COLO829 (cell line): ENCODE measurements at regions not wholly inside any gene's neighbourhood (a gene's known extent, or its start where the extent isn't known, plus 50 kb on each side); places are given as distances from the start of the nearest gene placed in this dataset.

Experiments
- DNase-seq: peaks from one replicate; pipeline ENCODE4 v3.0.0; 2012; ENCODE audit warnings: low spot score

DNA sequence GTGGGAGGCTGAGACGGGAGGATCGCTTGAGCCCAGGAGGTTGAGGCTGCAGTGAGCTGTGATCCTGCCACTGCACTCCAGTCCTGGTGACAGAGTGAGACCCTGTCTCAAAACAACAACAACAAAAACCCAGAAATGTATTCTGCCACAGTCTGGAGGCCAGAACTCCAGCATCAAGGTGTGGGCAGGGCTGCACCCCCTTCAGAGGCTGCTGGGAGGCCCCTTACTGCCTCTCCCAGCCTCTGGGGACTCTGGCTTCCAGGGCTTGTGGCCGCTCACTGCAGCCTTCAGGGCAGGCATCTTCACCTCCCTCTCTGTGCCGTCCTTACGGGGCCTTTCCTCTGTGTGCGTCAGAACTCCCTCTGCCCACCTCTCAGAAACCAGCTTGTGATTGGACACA, 209.4 kb upstream of the GSE1 start:
- DNase-seq: no peak

DNA sequence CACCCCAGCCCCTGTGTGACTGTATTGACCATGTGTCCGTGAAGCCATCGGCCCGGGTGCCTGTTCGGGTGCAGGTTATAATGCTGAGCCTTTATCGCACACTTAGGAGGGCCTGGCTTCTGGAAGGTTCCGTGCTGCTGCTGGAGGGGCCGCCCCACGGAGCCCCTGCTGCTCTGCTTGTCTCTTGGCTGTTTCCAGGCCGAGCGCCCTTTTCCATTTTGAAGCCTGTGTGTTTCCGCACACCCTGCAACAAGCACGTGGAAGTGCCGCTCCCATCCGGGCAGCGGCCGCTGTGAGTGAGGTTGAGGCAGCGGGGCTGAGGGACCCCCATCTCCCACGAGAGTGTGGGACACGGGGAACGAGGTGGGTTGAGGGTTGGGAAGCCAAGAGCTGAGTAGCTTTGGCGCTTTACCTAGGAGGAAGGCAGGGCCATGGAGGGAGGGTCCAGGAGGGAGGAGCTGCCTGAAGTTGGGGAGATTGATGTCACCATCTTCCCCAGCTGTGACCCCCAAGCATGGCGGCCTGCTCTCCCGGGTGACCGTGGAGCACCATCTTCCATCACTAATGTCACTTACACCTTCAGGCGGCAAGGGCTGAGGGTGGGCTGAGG, 200.1 kb upstream of the GSE1 start:
- DNase-seq: no peak

- DNase-seq: no peak
Measured at GRCh38 chr16:85413691-85414663, 199.1 kb upstream of the GSE1 start.

GRCh38 chr16:85415196-85416090, 197.7 kb upstream of the GSE1 start:
- DNase-seq: no peak

GRCh38 chr16:85416228-85417109, 196.7 kb upstream of the GSE1 start:
- DNase-seq: peak; percentile 47

DNA sequence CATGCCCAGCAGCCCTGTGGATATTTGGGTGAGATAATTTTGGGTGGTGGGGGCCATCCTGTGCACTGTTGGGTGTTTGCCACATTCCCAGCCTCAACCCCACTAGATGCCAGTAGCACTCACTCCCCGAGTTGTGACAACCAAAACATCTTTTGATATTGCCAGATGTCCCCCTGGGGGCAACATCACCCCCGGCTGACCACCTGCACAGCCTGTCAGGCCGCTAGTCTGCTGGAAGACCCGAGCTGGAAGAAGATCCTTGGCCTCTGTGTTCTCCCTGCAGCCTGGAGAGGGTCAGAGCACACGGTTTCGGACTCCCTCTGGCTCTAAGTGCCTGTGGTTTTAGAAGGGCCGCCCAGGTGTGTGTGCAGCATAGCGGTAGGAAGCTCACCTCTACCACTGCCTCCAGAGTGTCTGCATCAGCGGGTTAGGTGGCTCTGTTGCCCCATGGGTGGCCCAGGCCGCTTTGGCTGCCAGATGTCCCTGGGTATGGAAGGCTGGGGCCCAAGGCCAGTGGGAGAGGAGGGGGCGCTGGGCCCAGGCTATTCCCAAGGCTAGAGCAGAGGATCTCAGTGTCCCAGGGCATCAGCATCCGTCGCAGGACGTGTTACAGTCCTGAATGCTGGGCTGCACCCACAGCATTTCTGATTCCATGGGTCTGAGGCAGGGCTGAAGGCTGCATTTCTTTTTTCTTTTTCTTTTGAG, 195.8 kb upstream of the GSE1 start:
- no peak for DNase-seq

GRCh38 chr16:85418978-85419491, 194.1 kb upstream of the GSE1 start:
- DNase-seq: no peak

- DNase-seq: no peak
Measured at GRCh38 chr16:85419503-85420408, 193.4 kb upstream of the GSE1 start.

- peak; percentile 59 for DNase-seq
Measured at GRCh38 chr16:85420501-85421337, 192.4 kb upstream of the GSE1 start.

DNA sequence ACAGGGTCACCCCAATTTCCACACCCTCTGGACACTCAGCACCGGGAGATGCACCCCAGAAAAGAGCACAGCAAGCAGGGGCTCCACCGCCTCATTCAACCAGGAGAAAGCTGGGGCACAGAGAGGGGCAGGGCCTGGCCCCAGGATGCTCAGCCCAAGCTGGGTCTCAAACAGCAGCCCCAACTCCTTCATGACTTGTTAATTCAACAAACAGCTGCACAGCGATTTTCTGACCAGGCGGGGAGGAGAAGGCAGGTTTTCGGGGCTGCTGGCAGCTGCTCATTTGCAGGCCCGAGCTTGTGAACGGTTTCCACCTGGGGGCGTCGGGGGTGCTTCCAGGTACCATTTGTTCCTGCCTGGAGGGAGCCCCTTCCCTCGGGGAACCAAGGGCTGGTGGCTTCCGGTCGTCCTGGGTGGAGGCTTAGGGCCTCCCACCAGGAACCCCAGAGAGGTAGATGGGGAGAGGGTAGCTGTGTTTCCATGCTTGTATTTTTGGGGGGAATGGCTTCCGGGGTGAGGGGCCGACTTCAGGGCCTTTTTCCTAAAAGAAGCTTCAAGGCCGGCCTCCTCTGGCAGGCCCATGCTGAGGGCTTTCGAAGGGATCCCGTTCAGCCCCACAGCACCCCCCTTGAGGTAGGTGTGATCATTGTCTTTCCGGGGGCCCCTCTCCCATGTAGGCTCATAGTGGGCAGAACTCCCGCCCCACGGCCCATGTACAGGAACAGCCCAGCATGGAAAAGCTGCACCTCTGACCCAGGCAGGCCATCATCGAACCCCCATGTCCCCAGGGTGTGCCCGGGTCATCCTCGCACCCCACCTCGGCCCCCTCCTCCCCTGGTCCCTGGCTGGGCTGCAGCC, 191.6 kb upstream of the GSE1 start:
- DNase-seq: no peak

GRCh38 chr16:85422196-85422631, 190.9 kb upstream of the GSE1 start:
- DNase-seq: no peak

GRCh38 chr16:85422632-85423550, 190.2 kb upstream of the GSE1 start:
- DNase-seq: no peak

- no peak for DNase-seq
Measured at GRCh38 chr16:85423631-85424030, 189.5 kb upstream of the GSE1 start.

DNA sequence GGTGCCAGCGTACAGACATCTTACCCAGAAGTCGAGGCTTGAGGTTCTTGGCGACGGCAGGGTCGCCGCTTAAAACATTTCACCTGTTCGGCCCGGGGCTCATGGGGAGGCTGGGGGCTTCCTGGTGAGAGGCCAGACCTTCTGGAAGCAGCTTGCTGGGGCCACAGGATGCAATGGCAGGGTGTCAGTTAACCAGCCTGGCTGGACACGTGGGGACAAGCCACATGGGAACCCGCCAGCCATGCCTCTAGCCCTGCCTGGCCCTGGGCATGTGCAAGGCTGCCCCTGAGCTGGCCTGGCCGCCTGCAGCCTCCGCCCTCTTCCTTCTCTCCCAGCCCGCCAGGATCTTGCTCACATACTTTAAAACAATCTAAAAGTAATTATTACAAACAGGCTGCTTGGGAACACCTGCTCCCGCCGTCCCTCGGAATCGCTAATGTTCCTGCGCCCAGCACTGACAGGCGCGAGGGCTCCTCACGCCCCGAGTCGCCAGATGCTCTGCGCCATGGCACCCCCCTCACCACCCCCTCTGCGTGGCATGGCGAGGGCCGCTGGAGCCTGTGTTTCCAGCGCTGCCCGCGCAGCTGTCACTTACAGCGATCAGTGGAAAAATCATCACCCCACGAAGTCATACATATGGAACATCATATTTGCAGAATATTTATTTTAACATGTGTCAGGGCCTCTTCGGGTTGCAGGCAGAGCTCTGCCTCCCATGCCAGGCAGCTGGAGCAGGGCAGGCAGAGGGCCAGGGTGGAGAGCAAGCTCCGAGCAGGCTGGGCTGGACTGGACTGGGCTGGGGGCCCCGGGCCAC, 188.7 kb upstream of the GSE1 start:
- DNase-seq: no peak

DNA sequence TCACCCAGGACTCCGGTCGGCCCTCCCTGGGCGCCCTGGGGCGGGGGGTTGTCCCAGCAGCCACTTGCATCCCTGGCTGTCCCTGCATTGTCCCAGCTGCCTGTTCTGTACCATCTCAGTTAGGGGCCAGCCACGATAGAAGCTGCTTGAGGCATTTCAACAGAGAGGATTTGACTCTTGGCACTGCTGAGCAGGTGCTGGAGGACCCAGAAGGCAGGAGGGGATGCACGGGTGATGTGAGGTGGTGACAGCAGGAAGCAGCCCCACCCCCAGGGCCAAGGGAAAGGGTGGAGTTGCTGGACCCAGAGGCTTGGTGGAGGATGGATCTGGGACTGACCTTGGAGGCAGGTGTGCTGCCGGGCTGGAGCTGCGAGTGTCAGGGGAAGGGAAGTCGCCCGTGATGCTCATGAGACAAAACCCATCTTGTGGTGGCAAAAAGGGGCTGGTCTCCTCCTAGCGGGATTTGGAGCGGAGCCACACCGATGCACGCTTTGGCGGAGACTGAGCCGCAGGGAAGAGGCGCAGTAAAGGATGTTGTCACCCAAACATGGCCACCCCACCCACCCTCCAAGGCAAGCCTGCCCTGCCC, 188.0 kb upstream of the GSE1 start:
- DNase-seq: no peak
